HG03520 (cell line): ENCODE measurements at regions not wholly inside any gene's neighbourhood (a gene's known extent, or its start where the extent isn't known, plus 50 kb on each side); places are given as distances from the start of the nearest gene placed in this dataset.
"Not testable (repeated sequence)": the region's sequence is repeated elsewhere in the genome, so short reads cannot be mapped to it uniquely, and the experiment has no call there.

ENCODE experiments used
- ATAC-seq: cut with Tn5 transposase; IDR thresholded peaks from one replicate; pipeline ENCODE4 v1.9.1; 2021; ENCODE audit warnings: mild to moderate bottlenecking, moderate library complexity; ENCODE audit not compliant: unreplicated experiment

GRCh38 chr11:29490938-29491337 is 525.9 kb downstream of the KCNA4 start:
- ATAC-seq, result no peak

- no peak for ATAC-seq
These were observed 530.5 kb downstream of the KCNA4 start for GRCh38 chr11:29486301-29486700.

GRCh38 chr11:29485641-29486040 is 531.2 kb downstream of the KCNA4 start:
- no peak for ATAC-seq

GRCh38 chr11:29484548-29484947 is 532.3 kb downstream of the KCNA4 start:
- no peak for ATAC-seq

DNA sequence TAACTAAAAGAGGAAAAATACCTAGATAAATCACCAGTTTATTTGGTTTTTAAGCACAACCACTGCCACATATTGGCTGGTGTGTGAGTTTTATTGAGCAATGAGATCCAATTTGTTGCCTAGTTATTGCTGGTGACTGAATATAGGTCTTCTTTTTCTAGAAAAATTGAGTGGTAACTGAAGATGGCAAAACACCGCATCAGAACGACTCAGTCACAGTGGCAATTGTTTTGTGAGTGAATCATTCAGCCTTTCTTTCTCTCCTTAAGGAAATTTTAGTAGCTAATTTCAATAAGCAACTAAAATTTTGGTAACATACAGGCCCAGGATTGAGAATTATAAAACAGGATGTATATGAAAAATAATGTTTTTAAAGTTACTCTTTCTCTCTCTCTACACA is 533.0 kb downstream of the KCNA4 start:
- ATAC-seq, result no peak

GRCh38 chr11:29482510-29482909 is 534.3 kb downstream of the KCNA4 start:
- no peak for ATAC-seq

GRCh38 chr11:29481738-29482137 is 535.1 kb downstream of the KCNA4 start:
- ATAC-seq, result no peak

DNA sequence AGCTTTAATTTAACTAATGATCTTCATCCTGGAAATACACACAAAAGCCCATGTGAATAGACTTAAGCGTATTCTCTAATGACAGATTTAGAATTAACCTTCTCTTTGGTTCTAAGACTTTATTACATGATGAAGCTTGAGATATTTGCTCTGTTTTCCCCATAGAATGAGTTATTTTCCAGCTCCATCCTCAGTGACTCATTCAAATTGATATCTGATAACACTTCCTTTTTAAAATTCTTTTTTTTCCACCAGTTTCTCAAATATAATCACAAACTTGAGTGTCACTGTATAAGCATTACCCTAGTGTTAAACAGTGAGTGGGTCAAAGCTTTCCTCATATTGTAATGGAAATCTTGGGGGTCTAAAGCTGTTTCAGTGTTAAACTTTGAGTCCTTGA is 535.8 kb downstream of the KCNA4 start:
- ATAC-seq, result no peak

- ATAC-seq, result no peak
These were observed 558.6 kb downstream of the KCNA4 start for GRCh38 chr11:29458252-29458651.

DNA sequence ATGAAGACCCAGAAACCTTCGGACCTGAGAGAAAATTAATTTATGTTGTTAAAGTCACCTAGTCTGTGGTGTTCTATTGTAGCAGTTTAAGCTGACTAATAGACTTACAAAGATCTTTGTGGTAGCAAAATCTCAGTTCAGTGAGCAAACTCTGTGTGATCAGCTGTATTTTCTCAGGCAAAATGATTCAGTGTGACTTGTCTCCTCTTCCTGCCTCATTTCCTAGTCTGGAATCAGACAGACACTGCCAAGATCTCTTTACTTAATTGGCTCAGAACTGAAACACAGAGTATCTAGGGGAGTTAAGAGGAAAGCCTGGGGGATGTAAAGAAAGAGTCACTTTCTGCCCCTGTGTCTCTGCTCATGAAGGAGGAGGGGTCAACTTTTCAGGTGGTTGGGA is 564.7 kb downstream of the KCNA4 start:
- no peak for ATAC-seq

DNA sequence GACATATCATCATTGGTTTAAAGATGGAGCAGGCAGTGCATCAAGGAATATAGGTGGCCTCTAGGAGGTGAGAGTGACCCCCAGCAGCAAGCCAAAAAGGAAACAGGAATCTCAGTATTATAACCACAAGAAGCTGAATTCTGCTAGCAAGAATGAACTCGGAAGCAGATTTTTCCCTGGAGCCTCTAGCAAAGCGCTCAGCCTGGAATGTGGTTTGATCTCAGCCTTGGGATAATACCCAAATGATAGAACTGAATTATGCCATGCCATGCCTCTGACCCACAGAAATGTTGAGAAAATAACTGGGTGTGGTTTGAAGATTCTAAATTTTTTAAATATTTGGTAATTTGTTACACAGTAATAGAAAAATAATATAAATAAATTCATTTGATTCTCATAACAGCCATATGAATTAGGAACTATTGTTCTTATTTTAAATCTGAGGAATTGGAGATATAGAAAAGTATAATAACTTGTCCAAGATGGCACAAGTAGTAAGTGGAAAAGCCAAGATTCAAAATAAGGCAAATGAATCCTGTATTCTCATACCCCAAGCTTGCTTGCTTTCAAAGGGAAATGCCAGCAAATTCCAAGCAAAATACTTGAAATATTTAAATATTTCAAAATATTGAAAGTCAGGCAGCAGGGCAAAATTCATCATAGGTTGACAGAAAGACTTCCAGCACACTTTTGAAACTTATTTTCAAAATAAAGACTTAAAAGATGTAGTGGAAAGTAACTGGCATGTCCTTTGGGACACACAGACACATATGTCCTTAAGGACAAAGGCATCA is 567.4 kb downstream of the KCNA4 start:
- no peak for ATAC-seq

- ATAC-seq, result no peak
These were observed 568.5 kb downstream of the KCNA4 start for GRCh38 chr11:29448246-29448877.

GRCh38 chr11:29447821-29448220 is 569.0 kb downstream of the KCNA4 start:
- ATAC-seq, result no peak

DNA sequence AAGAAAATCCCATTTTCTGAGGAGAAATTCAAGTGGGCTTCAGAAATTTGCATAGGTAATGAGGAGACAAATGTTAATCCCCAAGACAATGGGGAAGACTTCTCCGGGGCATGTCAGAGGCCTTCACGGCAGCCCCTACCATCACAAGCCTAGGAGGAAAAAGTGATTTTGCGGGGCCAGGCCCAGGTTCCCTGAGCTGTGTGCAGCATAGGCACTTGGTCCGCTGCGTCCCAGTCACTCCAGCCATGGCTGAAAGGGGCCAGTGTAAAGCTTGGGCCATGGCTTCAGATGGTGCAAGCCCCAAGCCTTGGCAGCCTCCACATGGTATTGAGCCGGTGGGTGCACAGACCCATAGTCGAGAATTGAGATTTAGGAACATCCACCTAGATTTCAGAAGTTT is 570.7 kb downstream of the KCNA4 start:
- ATAC-seq, result no peak

- not testable (repeated sequence) for ATAC-seq
These were observed 571.6 kb downstream of the KCNA4 start for GRCh38 chr11:29445191-29445590.

- ATAC-seq, result no peak
These were observed 578.0 kb downstream of the KCNA4 start for GRCh38 chr11:29438815-29439214.

DNA sequence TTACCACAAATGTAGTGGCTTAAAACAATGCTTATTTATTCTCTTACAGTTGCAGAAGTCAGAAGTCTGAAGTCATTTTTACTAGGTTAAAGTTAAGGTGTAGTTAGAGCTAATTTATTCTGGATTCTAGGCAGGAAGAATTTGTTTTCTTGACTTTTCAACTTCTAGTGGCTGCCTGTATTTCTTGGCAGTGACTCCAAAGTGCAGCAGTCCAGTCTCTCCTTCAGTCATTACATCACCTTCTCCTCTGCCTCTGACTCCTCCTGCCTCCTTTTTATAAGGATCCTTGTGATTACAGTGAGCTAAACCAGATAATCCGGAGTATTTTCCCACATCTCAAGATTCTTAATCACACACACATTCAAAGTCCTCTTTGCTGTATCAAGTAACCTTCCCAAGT is 581.4 kb downstream of the KCNA4 start:
- no peak for ATAC-seq

- no peak for ATAC-seq
These were observed 584.0 kb downstream of the KCNA4 start for GRCh38 chr11:29432719-29433325.

GRCh38 chr11:29405305-29405704 is 611.5 kb downstream of the KCNA4 start:
- ATAC-seq, result no peak

DNA sequence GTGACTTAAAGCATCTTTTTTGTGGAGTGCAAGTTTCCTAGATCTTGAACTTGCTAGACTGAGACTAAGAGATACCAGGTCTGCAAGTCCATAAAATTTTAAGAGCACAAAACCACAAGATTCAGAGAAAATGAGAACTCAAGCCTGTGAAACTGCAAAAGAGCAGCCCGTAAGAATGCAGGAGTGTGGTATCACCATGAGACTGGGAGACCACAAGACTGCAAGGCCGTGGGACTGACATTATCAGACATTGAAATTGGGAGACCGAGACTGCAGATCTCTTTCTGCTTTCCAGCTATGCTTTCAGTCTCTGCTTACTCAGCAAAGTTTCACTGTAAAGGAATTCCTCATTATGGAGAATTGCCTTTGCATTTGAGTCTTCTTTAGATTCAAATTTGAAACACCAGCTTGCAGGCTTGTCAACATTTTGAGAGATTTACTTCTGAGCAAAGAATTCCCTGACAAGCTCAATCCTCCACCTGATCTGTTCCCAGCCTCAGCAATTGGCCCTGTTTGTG is 621.2 kb downstream of the KCNA4 start:
- ATAC-seq, result no peak

DNA sequence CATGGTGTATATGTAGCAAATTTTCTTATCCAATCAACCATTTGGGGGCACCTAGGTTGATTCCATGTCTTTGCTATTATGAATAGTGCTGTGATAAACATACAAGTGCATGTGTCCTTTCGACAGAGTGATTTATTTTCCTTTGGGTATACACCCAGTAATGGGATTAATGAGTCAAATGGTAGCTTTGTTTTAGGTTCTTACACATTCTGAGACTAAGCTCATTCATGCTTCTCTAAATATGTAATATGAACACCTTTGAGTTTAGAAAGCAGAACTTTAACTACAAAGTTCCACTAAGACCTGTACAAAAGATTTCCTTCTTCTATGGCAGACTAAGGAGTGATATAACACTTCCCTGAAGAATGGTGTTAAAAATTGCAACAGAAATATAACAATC is 627.0 kb downstream of the KCNA4 start:
- ATAC-seq, result no peak

- no peak for ATAC-seq
These were observed 643.1 kb downstream of the KCNA4 start for GRCh38 chr11:29373725-29374124.
